ENCODE measurements at regions not wholly inside any gene's neighbourhood (a gene's known extent, or its start where the extent isn't known, plus 50 kb on each side); places are given as distances from the start of the nearest gene placed in this dataset.
"Not testable (repeated sequence)": the region's sequence is repeated elsewhere in the genome, so short reads cannot be mapped to it uniquely, and the experiment has no call there.

DNA sequence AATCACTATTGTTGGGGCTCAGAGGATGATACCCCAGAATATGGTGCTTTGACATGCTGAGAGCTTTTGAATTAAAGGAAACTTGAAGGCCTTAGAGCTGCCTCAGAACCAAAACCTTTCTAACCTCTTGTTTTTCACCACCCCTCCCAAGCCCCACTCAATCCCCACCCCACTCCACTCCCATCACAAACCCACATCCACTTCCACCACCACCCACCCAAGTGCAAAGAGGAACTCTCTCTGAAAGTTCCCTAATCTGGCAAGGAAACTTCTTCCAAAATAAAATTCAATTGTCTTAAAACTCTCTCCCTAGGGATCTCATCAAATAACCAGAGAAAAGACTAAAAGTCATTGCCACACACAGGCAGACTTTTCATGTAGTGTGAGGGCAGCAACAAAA, 301.2 kb upstream of the ARHGEF26 start:
- ChIA-PET POLR2A (no interaction called here), CTCF (no interaction called here)
- Histone ChIP-seq H2AFZ (ENCODE audit: insufficient read depth, low read depth, low read length, poor library complexity, severe bottlenecking) (no peak overlapping the region), H3K4me3 (ENCODE audit: control extremely low read depth in 1 of 5, extremely low read depth in 1 of 5, insufficient read depth in 1 of 5, low read depth in 2 of 5, low read length in 4 of 5) (no peak overlapping the region), H3K9ac (ENCODE audit: low read length) (no peak overlapping the region), H4K20me1 (ENCODE audit: control insufficient read depth, insufficient read depth, low read length, poor library complexity, severe bottlenecking) (no peaks in the 10 kb centered on the region), H3K9me3 (ENCODE audit: control extremely low read depth in 1 of 3, control insufficient read depth in 2 of 3, insufficient read depth in 1 of 3, low read length in 2 of 3) (no peaks in the 10 kb centered on the region), H3K27ac (ENCODE audit: low read length in 2 of 2) (no peak overlapping the region), H3K79me2 (ENCODE audit: control insufficient read depth, insufficient read depth, low read length) (no peaks in the 10 kb centered on the region), H3K4me2 (replicated peaks; ENCODE audit: low read depth, low read length, poor library complexity, severe bottlenecking) (no peak overlapping the region), H3K27me3 (replicated peaks in 1 of 4; ENCODE audit: control extremely low read depth in 1 of 4, control insufficient read depth in 3 of 4, insufficient read depth in 4 of 4, low read length in 3 of 4) (no peaks in the 10 kb centered on the region), H3K4me1 (ENCODE audit: control insufficient read depth in 2 of 2, insufficient read depth in 2 of 2, low read length in 2 of 2) (no peaks in the 10 kb centered on the region), H3K36me3 (replicated peaks in 1 of 2; ENCODE audit: control extremely low read depth in 1 of 2, control insufficient read depth in 1 of 2, extremely low read depth in 1 of 2, insufficient read depth in 2 of 2, low read length in 1 of 2) (no peaks in the 10 kb centered on the region)
- H3K27ac Mint-ChIP-seq, result no peak overlapping the region
- no peak overlapping the region for H3K4me3 Mint-ChIP-seq
- no peaks in the 10 kb centered on the region for H3K4me1 Mint-ChIP-seq
- DNase-seq (no peak), ATAC-seq (ENCODE audit: low read depth) (no peak)
- no peak for TF ChIP-seq CTCF (IDR thresholded peaks at IDR 0.05)
- no peak for TF ChIP-seq EZH2 (IDR thresholded peaks at IDR 0.05; ENCODE audit: borderline replicate concordance, insufficient read depth, low read depth, low read length, poor library complexity, severe bottlenecking)
- no peaks in the 10 kb centered on the region for H3K9me3 Mint-ChIP-seq (ENCODE audit: insufficient read depth)
- H3K27me3 Mint-ChIP-seq, result no peaks in the 10 kb centered on the region
- intact Hi-C loops (cut with micrococcal nuclease), result no loop called here

DNA sequence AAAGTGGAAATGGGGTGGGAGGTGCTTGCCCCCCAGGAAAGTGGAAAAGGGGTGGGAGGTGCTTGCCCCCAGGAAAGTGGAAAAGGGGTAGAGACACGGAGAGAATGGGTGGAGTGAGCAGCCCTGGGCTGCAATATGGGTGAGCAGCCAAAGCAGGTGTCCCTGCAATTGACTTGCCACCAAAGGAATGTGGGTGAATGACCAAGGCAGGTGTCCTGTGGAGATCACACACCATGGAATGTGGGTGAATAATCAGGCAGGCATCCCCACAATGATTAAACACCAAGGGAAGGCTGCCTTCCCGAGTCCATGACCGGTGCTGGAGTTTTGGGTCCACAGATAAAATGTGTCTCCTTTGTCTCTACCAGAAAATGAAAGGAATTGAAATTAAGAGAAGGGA, 292.8 kb upstream of the ARHGEF26 start:
- H3K79me2 ChIP-seq (ENCODE audit: control insufficient read depth, insufficient read depth, low read length); H3K9me3 ChIP-seq (ENCODE audit: control extremely low read depth in 1 of 3, control insufficient read depth in 2 of 3, insufficient read depth in 1 of 3, low read length in 2 of 3); H3K4me3 ChIP-seq (ENCODE audit: control extremely low read depth in 1 of 5, extremely low read depth in 1 of 5, insufficient read depth in 1 of 5, low read depth in 2 of 5, low read length in 4 of 5); H3K4me3 Mint-ChIP-seq; DNase-seq; H3K27me3 ChIP-seq (replicated peaks in 1 of 4; ENCODE audit: control extremely low read depth in 1 of 4, control insufficient read depth in 3 of 4, insufficient read depth in 4 of 4, low read length in 3 of 4); H3K4me1 Mint-ChIP-seq; H3K27me3 Mint-ChIP-seq; H2AFZ ChIP-seq (ENCODE audit: insufficient read depth, low read depth, low read length, poor library complexity, severe bottlenecking); ATAC-seq (ENCODE audit: low read depth); H3K9me3 Mint-ChIP-seq (ENCODE audit: insufficient read depth); H4K20me1 ChIP-seq (ENCODE audit: control insufficient read depth, insufficient read depth, low read length, poor library complexity, severe bottlenecking); H3K4me2 ChIP-seq (replicated peaks; ENCODE audit: low read depth, low read length, poor library complexity, severe bottlenecking); POLR2A ChIA-PET; H3K4me1 ChIP-seq (ENCODE audit: control insufficient read depth in 2 of 2, insufficient read depth in 2 of 2, low read length in 2 of 2); H3K36me3 ChIP-seq (replicated peaks in 1 of 2; ENCODE audit: control extremely low read depth in 1 of 2, control insufficient read depth in 1 of 2, extremely low read depth in 1 of 2, insufficient read depth in 2 of 2, low read length in 1 of 2); intact Hi-C loops (cut with micrococcal nuclease); H3K27ac Mint-ChIP-seq; H3K27ac ChIP-seq (ENCODE audit: low read length in 2 of 2); CTCF ChIA-PET; H3K9ac ChIP-seq (ENCODE audit: low read length): not testable (repeated sequence)
- WGBS (ENCODE audit: insufficient coverage), result 91% methylated on average over 1 of the region's 3 CpGs
